Smooth muscle cell (in vitro differentiated cells): ENCODE measurements at regions not wholly inside any gene's neighbourhood (a gene's known extent, or its start where the extent isn't known, plus 50 kb on each side); places are given as distances from the start of the nearest gene placed in this dataset.

Source experiments
- DNase-seq: peaks from one replicate; lab custom pipeline; 2025; ENCODE audit not compliant: unreplicated experiment; lab: John Stamatoyannopoulos, UW
- H2AFZ ChIP-seq: fragments of 200-600 bp; sonication (generic); 2 replicates; pipeline ENCODE4 v1.6.0; 2016; ENCODE audit warnings: antibody characterized with exemption, low read depth, mild to moderate bottlenecking
- H3F3A ChIP-seq: fragments of 200-600 bp; sonication (generic); 2 replicates; pipeline ENCODE4 v1.6.0; 2017; ENCODE audit warnings: antibody characterized with exemption, low read depth
- H3K27ac ChIP-seq: fragments of 200-600 bp; sonication (generic); 2 replicates; pipeline ENCODE4 v1.5.1; 2016; ENCODE audit warnings: low read depth, mild to moderate bottlenecking
- H3K27me3 ChIP-seq: fragments of 200-600 bp; sonication (generic); 2 replicates; pipeline ENCODE4 v1.6.1; 2016; ENCODE audit warnings: low read depth, mild to moderate bottlenecking
- H3K36me3 ChIP-seq: fragments of 200-600 bp; sonication (generic); 2 replicates; pipeline ENCODE4 v1.5.1; 2016; ENCODE audit warnings: low read depth
- H3K4me1 ChIP-seq: fragments of 200-600 bp; sonication (generic); 2 replicates; pipeline ENCODE4 v1.5.1; 2016; ENCODE audit warnings: low read depth
- H3K4me2 ChIP-seq: fragments of 200-600 bp; sonication (generic); 2 replicates; pipeline ENCODE4 v1.6.0; 2016; ENCODE audit warnings: mild to moderate bottlenecking
- H3K4me3 ChIP-seq: fragments of 200-600 bp; sonication (generic); 2 replicates; pipeline ENCODE4 v1.5.1; 2016; ENCODE audit warnings: mild to moderate bottlenecking
- H3K79me2 ChIP-seq: fragments of 200-600 bp; sonication (generic); 2 replicates; pipeline ENCODE4 v1.6.0; 2016; ENCODE audit warnings: low read depth, mild to moderate bottlenecking
- H3K9ac ChIP-seq: fragments of 200-600 bp; sonication (generic); 2 replicates; pipeline ENCODE4 v1.6.0; 2016; ENCODE audit warnings: low read depth
- H3K9me3 ChIP-seq: fragments of 200-600 bp; sonication (generic); replicated peaks from 2 replicates; pipeline ENCODE4 v1.5.1; 2016; ENCODE audit warnings: low read depth
- H4K20me1 ChIP-seq: fragments of 200-600 bp; sonication (generic); 2 replicates; pipeline ENCODE4 v1.6.0; 2016; ENCODE audit warnings: low read depth
- CTCF ChIP-seq: fragments of 200-600 bp; sonication (generic); IDR thresholded peaks from 2 replicates; pipeline ENCODE4 v1.5.1; 2017; ENCODE audit warnings: borderline replicate concordance, mild to moderate bottlenecking, antibody characterized with exemption; ENCODE audit not compliant: insufficient read depth, poor library complexity, severe bottlenecking
- WGBS: methylation state at CpG from one replicate; pipeline ENCODE4 v1.1.7; 2016; ENCODE audit warnings: low lambda C conversion rate; 5-methylcytosine and 5-hydroxymethylcytosine counted together

- Histone ChIP-seq H3F3A (no peaks in the 10 kb centered on the region), H3K9ac (no peak overlapping the region), H4K20me1 (no peaks in the 10 kb centered on the region), H3K36me3 (no peaks in the 10 kb centered on the region), H3K9me3 (no peaks in the 10 kb centered on the region), H3K4me3 (no peak overlapping the region), H3K4me2 (no peak overlapping the region), H2AFZ (no peak overlapping the region), H3K4me1 (no peaks in the 10 kb centered on the region), H3K27ac (no peak overlapping the region), H3K79me2 (no peaks in the 10 kb centered on the region), H3K27me3 (no peaks in the 10 kb centered on the region)
- no peak for DNase-seq
- WGBS: 94% methylated on average over 2 of the region's 2 CpGs
- TF ChIP-seq CTCF: no peak
Observed at GRCh38 chr12:88258396-88258795, 116.3 kb downstream of the TMTC3 start.

- Histone ChIP-seq H3K4me2 (no peak overlapping the region), H3K79me2 (no peaks in the 10 kb centered on the region), H3K36me3 (no peaks in the 10 kb centered on the region), H3K9ac (no peak overlapping the region), H3K27me3 (no peaks in the 10 kb centered on the region), H2AFZ (no peak overlapping the region), H3K9me3 (no peaks in the 10 kb centered on the region), H4K20me1 (no peaks in the 10 kb centered on the region), H3K4me3 (no peak overlapping the region), H3K4me1 (no peaks in the 10 kb centered on the region), H3F3A (no peaks in the 10 kb centered on the region), H3K27ac (no peak overlapping the region)
- WGBS: 82% methylated on average over 2 of the region's 2 CpGs
- DNase-seq: no peak
- TF ChIP-seq CTCF: no peak
Observed at GRCh38 chr12:88266806-88267360, 124.8 kb downstream of the TMTC3 start.

GRCh38 chr12:88267630-88268029, 125.5 kb downstream of the TMTC3 start:
- Histone ChIP-seq H4K20me1 (no peaks in the 10 kb centered on the region), H3K27me3 (no peaks in the 10 kb centered on the region), H3K9me3 (no peaks in the 10 kb centered on the region), H3K4me2 (no peak overlapping the region), H3K4me1 (no peaks in the 10 kb centered on the region), H2AFZ (no peak overlapping the region), H3K4me3 (no peak overlapping the region), H3K9ac (no peak overlapping the region), H3K36me3 (no peaks in the 10 kb centered on the region), H3F3A (no peaks in the 10 kb centered on the region), H3K79me2 (no peaks in the 10 kb centered on the region), H3K27ac (no peak overlapping the region)
- no peak for DNase-seq
- no peak for TF ChIP-seq CTCF
- 86% methylated on average over 2 of the region's 2 CpGs for WGBS

DNA sequence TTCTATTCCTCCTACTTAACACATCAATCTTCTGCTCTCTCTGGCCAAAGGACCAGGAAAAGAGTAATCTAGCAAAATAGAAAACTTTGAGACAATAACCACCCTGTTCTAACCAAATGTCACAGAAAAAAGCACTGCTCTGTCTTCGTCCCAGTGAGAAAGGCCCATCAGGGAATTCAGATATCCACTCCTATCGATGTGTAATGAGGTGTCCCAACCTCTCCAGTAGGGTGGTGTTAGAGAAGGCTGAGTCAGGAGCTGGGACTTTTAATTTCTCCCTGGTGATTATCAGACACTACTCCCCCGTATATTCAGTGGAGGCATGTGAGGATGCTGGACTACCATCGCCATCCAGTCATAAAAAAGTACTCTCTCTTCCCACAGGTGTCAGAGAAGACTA, 130.3 kb downstream of the TMTC3 start:
- Histone ChIP-seq H3F3A (no peaks in the 10 kb centered on the region), H2AFZ (no peak overlapping the region), H3K79me2 (no peaks in the 10 kb centered on the region), H4K20me1 (no peaks in the 10 kb centered on the region), H3K9me3 (no peaks in the 10 kb centered on the region), H3K4me3 (no peak overlapping the region), H3K27ac (no peak overlapping the region), H3K4me2 (no peak overlapping the region), H3K27me3 (no peaks in the 10 kb centered on the region), H3K36me3 (no peaks in the 10 kb centered on the region), H3K4me1 (no peaks in the 10 kb centered on the region), H3K9ac (no peak overlapping the region)
- WGBS: 83% methylated on average over 4 of the region's 4 CpGs
- TF ChIP-seq CTCF: no peak
- no peak for DNase-seq
